Frontal cortex (tissue), 3 donors: ENCODE measurements at regions not wholly inside any gene's neighbourhood (a gene's known extent, or its start where the extent isn't known, plus 50 kb on each side); places are given as distances from the start of the nearest gene placed in this dataset.

Experiments
- DNase-seq, 2 donors: peaks; one replicate each; pipeline ENCODE4 v3.0.0; 2012; ENCODE audit warnings: low spot score in 2 of 2
- FAIRE-seq: peaks from 2 replicates; lab custom pipeline; 2012; peaks lifted over from hg19 to GRCh38; lab: Jason Lieb, UNC
- donor health status: control.
- donor health status: control.
- donor health status: control.

DNA sequence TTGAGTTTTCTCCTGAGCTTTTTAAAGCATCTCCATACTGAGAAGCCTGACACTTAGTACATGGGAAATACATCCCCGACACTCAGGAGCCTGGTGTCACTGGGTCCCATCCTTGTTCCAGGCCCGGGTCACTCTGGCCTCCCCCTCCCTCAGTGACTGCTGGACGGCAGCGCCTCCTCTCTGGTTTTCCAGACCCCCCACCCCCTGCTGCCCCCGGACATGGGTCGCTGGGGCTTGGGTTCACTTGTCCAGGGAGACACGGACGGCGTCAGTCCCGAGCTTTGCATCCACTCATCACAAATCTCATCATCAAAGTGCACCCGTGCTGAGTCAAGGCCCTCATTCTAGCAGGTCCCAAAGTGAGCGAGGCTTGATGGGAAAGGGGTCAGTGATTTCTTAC, 243.0 kb downstream of the IRX2 start:
- FAIRE-seq = no peak
- no peak for DNase-seq

DNA sequence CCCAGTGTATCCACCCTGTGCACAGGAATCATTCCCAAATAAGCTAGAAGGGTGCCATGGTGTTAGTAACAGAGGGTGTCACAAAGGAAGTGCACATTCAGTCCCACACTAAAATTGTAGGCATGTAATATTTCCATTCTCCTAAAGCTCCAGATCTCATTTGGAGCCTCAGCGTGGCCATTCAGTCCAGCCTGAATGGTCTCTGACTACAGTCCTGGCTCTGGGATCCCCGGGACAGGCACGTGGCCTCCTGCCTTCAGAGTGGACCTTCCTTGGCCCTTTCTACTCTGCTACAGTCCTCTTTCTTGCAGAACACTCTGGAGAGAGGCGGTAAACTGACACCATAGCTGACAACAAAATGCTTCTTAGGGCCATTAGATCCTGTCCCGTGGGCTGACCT, 243.9 kb downstream of the IRX2 start:
- DNase-seq (no peak), FAIRE-seq (no peak)

DNA sequence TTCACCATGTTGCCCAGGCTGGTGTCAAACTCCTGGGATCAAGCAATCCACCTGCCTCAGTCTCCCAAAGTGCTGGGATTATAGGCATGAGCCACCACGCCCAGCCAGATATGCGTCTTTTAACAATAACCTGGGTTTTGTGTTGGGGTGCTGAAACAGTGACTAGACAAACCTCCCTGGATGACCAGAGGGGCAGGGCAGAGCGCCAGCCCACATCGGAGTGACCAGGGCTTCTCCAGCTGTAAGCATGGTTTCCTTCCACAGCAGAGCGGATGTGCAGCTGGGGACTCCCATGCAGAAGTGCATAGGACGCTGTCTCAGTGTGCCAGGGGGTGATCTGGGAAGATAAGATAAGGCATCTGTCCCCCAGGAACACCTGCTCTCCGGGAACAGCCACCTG, 244.9 kb downstream of the IRX2 start:
- FAIRE-seq (no peak), DNase-seq (no peak)

DNA sequence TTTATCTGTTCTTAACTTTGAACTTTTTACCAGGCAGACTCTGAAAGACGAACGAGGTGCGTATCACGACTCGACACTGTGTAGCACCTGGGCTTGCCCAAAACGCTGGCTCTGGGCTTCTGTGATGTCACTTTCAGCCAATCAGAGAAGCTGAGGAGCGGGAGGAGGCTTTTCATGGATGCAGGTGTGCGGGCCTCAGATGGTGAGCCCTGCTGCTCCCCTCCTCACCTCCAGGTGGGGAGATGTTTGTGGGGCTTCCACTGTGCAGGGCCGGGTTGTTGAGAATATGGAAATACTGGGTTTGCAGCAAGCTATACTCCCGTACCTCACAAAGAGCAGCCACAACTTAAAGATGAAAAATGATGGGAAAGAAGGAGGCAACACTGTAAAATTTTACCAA, 246.3 kb downstream of the IRX2 start:
- DNase-seq = no peak
- no peak for FAIRE-seq

DNA sequence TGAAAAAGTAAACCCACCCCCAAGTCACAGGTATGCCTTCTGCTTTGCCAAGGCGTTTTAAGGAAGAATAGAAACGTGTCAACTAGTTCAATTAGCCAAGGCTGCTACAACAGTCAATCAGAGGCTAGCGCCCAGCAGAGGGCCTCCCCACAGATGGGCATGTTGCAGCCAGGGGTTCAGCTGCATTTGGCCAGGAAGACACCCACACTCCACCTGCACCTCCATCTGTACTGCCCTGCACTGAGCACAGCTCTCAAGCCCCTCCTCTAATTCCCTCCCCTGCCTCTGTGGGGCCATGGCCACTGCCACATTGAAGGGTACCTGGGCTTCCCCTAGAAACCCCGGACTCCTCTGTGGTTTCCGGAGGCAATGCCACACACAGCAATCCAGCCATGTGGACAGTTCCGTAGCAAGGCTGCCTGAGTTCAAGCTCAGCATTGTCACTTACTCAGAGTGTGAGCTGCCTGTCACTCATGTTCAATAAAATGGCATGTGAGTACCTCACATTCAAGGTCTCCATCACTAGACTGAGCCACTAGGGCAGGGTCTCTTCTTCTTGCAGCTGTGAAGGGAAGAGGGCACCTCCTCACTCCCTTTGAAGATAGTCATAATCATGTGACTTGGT, 248.4 kb downstream of the IRX2 start:
- DNase-seq = no peak
- no peak for FAIRE-seq

DNA sequence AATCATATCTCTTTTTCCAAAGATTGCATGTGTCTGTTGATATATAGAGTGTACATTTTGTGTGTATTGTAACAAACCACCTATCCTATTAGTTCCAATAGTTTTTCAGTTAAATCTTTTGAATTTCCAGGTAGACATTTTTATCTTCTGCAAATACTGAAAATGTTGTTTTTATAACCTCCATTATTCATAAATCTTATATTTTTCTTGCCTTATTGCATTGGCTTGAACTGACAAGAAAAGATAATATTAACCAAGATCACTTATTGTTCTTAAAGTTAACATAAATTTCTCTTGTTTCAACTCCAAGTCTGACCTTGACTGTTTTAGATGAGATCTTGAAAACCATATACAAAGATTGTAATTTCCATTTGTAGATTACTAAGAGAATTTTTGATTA, 251.6 kb downstream of the IRX2 start:
- FAIRE-seq = peak; percentile 10

DNA sequence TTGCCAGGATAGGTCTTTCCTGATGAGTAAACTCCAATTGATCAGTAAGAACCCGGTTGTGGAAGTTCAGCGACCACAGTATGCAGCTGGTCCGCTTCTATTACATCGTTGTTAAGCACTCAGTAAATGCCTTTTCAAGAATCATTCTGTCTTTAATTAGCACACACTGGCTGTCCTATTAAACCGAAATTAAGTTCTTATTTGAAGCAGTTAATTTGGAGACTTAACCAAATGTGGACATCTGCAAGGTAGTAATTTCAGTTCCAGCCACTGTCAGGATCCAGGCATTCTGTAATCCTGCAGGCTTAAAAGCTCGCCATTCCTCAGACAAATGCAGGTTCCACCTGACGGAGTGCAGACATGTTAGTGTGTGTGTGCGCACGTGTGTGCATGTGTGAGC, 254.6 kb downstream of the IRX2 start:
- FAIRE-seq (no peak), DNase-seq (no peak)

More for the DNA sequence above, 251.6 kb downstream of the IRX2 start:
- no peak for DNase-seq

DNA sequence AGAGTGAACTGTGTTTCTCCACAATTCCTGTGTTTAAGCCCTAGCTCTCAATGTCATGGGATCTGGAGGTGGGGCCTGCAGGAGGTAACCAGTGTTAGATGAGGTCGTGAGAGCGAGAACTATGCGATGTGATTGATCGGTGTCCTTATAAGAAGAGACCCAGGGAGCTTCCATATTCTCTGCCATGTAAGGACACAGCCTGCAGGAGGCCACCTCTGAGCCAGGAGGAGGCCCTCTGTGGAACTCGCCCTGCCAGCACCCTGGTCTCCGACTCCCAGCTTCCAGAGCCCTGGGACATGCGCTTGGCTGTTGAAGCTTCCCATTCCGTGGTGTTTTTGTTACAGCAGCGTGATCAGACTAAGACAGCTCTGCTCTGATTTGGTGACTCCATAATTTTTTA, 255.4 kb downstream of the IRX2 start:
- no peak for DNase-seq
- FAIRE-seq = no peak

DNA sequence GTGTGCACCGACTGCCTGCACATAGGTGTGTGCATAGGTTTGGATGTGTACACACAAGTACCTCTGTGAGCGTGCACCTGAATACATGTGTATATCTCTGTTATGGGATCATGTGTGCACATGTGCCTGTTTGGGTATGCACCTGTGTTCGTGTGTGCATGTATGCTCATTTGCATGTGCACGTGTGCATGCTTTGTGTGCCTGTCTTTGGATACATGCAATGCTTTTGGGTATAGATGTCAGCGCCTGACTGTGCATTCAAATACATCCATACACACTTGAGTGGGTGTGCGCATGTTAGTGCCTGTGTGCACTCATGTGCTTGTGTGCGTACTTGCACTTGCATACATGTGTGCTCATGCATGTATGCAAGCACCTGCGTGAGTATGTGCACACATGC, 258.1 kb downstream of the IRX2 start:
- FAIRE-seq (no peak), DNase-seq (no peak)

DNA sequence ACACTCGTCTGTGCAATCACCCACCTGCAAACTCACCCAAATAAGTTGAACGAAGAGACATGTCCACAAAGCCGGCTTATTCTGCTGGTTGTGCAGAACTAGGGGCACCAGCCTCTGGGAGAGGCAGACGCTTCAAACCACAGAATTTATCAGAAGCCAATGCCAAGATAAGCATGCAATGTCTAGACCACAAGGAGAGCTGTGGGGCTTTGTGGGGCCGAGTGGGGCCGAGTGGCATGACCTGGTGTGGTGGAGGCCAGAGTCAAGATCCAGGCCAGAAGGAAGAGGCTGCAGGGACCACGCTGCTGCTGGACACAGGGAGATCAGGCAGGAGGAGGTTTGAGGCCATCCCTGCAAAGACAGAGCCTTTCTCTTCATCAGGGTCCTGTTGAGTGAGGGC, 259.0 kb downstream of the IRX2 start:
- no peak for DNase-seq
- no peak for FAIRE-seq

DNA sequence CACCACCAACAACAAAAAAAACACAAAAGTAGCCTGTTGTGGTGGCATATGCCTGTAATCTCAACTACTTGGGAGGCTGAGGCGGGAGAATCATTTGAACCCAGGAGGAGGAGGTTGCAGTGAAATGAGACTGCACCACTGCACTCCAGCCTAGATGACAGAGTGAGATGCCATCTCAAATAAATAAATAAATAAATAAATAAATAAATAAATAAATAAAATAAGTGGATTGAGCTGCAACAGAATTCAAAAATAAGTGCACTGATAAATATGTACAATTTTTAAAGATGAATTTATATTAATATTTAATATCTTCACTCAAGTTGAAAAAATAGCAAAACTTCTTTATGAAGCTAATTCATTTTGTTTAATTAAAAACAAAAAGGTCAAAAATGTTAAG, 259.6 kb downstream of the IRX2 start:
- no peak for DNase-seq
- FAIRE-seq = no peak

DNA sequence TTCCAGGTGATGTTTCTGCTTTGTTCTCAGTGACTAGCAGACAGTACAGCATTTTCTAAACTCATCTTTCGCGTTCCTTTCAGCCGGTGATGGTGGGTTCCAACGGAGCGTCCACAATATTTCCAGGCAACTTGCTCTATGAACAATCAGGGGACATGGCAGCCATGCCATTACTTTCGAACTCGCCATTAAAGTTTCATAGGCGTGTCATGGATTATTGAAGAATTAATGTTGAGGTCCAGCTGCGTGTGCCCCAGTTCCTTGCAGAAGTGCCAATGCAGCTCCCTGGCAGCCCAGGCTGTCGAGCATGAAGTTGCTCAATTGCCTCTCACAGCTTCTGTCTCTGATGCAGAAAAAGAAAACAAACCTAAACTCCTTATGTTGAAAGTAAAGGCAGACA, 262.2 kb downstream of the IRX2 start:
- DNase-seq (no peak), FAIRE-seq (no peak)

DNA sequence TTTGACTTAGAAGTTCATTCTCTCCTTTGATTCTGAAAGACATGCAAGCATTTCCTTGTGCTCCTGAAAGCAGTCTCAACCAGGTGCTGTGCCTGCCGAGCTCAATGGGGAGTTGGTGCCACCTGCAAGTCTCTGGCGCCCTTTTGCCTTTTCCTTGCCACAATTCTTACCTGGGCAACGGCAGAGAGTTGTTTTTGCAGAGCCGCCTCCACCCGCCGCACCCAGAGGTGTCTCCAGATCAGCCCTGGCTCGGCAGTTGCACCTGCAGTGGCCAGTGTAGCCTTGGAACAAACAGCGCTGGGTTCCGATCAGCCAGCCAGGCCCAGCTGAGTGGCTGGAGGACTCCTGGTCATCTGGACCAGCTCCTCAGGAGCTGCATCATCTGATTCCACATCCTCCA, 262.9 kb downstream of the IRX2 start:
- no peak for FAIRE-seq
- DNase-seq = no peak

DNA sequence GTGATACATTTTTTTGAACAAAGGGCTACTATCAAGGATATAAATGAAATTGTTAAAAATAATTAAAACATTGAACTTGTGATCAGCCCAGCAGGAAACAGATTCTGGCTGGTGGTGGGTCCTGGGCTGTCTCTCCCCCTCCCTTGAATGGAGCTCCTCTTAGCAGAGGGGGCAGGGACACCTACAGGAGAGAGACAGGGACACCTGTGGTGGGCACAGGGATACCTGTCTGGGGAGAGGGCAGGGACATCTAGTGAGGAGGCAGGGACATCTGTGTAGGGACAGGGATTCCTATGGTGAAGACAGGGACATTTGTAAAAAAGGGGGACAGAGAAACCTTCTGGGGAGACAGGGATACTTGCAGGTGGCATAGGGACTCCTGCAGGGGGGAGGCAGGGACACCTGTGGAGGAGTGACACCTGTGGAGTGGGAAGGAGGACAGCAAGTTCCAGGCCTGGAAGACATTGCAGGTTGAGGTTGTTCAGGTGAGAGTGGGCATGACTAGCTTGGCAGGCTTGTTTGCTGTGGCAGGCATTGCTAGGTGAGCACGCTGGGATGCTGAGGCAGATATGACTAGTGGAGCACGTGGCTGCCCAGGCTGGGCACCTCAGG, 264.2 kb downstream of the IRX2 start:
- FAIRE-seq (no peak), DNase-seq (no peak)

DNA sequence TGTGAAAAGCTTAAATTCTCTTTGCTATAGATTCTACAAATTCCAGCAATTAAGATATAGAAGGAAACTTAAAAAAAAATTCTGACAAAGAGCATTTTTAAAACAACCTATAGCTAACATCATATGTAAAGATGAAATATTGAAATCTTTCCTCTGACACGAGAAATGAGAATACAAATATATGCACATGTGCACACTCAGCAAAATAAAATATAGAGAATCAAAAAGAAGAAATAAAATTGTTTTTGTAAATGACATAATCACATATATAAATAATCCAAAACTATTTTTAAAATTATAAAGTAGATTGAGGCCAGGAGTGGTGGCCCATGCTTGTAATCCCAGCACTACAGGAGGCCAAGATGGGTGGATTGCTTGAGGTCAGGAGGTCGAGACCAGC, 265.1 kb downstream of the IRX2 start:
- FAIRE-seq = no peak
- no peak for DNase-seq

DNA sequence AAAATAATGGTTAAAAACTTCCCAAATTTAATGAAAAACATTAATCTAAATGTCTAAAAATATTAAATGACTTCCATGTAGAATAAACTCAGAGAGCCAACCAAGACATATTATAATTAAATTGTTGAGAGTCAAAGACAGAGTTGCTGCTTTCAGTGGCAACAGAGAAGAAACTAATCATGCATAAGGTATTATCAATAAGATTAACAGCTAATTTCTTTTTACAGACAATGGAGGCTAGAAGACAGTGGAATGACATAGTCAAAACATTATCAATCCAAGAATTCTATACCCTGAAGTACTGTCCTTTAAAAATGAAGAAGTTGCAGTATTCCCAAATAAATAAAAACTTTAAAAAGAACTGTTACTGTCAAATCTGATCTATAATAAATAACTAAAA, 268.7 kb downstream of the IRX2 start:
- DNase-seq = no peak
- no peak for FAIRE-seq

DNA sequence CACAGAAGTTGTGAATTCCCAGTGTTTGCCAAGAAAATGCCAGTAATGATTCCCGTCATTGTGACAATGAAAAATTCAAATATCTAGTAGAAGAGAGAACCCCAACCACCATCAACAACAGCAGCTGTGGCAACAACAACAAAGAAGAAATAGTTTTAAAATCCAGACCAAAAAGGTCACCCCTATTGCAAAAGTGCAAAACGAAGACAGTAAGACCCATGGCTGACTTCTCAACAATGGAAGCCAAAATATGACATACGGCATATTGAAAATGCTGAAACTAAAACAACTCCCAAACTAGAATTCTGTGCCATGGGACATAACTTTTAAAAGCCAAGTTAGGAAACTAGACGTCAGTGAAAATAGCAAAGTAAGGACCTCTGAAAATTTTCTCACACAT, 270.6 kb downstream of the IRX2 start:
- no peak for DNase-seq
- FAIRE-seq = no peak

DNA sequence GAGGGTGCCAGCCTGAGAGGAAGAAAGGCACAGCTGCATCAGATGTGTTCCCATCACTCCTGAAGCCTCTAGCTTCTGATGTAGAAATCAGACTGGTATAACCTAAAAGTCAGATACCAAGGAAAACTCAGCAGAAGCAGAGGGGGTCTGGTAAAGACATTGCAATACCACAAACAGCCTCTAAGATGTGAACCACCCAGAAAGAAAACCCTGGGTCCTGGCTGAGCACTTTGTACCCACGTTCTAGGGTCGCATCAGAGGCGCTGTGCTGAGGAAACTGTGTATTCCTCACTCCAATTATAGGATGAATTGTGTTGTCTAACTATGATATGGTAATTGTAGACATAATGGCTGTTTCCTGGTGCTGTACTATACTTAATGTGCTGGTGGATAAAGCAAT, 275.6 kb downstream of the IRX2 start:
- DNase-seq (no peak), FAIRE-seq (no peak)

DNA sequence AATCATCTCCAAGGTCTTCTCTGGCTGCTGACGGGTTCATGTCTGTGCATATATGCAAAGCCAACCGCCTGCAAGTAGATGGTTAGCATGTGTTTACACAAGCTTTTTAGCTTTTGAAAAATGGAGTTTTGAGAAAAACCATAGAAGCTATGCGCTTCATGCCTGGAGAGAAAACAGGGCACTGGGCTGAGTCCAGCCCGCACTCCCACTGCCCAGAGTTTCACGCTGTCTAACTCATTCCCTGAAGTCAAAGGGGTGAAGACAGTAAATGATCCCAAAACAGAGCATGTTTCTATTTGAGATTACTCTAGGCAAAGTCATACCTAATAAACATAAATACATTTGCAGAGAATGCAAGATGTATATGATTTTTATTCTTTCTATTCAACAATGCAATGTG, 278.8 kb downstream of the IRX2 start:
- DNase-seq (no peak), FAIRE-seq (no peak)

DNA sequence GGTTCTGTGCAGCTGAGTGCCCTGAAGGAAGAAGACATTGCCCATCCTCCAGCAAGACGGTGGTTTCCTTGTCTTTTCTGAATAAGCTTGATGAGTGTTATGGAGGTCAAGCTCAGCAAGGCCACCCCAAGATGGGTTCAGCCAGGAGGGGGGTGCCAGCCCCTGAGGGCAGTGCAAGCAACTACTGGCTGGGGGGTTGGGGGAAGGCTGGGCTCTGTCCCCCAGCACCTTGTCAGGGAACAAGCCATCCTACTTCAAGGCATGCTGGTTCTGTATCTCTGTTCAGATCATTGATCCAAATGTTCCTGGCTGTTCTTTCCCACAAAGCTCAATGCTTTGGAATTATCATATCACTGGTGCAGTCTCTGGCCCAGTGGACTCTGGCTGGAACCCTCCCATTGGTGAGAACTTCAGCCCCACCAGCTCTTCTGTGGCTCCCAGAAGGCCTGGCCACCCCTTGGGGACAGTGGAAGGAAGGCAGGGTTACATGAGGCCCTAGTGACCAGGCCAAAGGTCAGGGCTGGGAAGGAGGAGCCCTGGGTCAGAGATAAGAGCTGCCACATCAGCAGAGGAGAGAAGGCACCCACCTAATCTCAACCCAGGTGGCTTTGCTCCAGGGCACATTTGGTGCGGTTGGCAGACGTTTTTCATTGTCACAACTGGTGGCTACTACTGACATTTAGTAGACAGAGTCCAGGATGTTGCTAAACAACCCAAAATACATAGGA, 280.2 kb downstream of the IRX2 start:
- no peak for DNase-seq
- no peak for FAIRE-seq

DNA sequence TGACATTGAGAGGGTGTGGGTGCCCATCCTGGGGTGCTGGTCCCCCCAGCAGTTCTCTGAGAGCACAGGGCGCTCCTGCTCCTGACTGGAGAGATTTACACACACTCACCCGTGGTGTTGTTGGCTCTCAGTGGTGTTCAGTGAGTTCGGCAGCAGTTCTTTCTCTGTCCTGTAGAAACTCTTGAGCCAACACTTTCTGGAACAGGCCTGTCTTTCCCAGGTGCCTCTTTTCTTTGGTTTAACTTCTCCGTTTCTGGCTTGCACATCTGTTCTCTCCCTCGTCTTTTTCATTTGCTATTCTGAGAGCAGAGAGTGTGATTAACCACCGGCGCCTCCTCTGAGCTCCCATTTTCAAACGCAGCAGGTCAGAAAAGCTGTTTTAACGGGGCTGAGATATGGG, 284.5 kb downstream of the IRX2 start:
- FAIRE-seq (no peak), DNase-seq (no peak)

DNA sequence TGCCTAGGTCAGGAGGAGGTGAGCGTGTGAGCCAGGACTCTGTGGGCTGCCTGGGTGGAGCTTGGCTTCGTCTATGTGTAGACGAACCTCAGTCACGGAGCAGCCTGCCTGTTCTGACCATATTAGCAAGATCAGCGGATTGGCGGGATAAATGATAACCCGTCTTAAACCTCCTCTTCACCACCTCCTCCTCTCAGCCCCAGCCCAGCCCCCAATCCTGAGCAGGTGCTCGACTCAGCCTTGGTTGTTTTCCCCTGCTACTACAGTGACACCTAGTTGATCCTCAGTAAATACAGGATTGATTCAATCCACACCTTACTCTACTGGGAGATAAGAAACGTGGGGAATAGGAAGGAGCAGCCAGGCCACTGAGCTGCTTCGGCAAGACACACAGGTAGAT, 286.1 kb downstream of the IRX2 start:
- DNase-seq = no peak
- FAIRE-seq = no peak
